ENCODE measurements at regions not wholly inside any gene's neighbourhood (a gene's known extent, or its start where the extent isn't known, plus 50 kb on each side); places are given as distances from the start of the nearest gene placed in this dataset.
"Not testable (repeated sequence)": the region's sequence is repeated elsewhere in the genome, so short reads cannot be mapped to it uniquely, and the experiment has no call there.

DNA sequence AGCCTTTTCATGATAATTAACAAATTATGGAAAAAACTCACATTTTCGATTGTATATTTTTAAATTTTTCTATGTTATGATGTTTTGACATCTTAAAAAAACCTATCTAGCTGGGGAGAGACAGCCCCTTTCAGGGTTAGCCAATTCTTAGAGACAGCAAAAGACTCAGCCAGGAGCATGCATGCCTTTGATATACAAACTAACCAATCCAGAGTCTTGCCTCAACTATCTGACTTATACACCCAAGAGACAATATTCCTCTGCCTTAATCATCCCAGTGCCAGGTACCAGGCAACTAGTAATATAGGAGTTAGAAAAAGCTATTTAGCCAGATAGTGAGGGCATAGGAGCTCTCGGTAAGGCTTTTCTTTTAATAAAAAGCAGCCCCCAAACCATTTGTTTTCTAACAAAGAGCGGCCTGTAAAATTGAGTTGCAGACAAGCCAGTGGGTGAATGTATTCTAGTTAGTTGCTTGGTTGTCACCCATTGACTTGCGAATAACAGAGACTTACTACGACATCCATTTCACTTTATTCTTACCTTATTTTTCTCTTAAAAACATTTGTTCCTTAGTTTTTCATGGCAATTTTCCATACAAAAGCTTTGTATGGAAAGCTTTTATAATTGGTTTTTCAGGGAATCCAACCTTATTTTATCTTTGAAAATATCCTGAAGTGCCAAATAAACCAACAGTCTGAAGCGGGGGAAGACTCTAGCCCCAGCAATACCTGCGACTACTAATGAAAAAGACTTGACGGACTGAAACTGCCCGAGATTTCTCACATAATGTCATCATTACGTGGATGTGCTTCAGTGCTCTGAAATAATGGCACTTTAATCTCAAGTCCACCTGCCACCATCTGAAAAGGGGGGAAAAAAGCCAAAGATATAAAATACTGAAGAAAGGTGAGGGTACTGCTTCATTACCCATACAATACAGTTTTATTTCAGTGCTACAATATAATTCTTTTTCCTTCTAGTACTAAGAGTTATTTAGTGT is 64.6 kb upstream of the ATP2C1 start:
- ATAC-seq (no peak), DNase-seq (no peak)
- H3K4me1 ChIP-seq: no peaks in the 10 kb centered on the region
- H3K36me3 ChIP-seq (ENCODE audit: insufficient read depth in 1 of 2, low read depth in 1 of 2): no peaks in the 10 kb centered on the region
- no peak overlapping the region for H3K27ac ChIP-seq
- intact Hi-C loops (cut with DNase I): no loop called here
- no peaks in the 10 kb centered on the region for H3K27me3 ChIP-seq (ENCODE audit: insufficient read depth in 3 of 3, low read length in 2 of 3)
- WGBS, 3 donors: 89 to 90% (median 90%) methylated on average over 10 of the region's 10 CpGs
- TF ChIP-seq, protein P1, sequence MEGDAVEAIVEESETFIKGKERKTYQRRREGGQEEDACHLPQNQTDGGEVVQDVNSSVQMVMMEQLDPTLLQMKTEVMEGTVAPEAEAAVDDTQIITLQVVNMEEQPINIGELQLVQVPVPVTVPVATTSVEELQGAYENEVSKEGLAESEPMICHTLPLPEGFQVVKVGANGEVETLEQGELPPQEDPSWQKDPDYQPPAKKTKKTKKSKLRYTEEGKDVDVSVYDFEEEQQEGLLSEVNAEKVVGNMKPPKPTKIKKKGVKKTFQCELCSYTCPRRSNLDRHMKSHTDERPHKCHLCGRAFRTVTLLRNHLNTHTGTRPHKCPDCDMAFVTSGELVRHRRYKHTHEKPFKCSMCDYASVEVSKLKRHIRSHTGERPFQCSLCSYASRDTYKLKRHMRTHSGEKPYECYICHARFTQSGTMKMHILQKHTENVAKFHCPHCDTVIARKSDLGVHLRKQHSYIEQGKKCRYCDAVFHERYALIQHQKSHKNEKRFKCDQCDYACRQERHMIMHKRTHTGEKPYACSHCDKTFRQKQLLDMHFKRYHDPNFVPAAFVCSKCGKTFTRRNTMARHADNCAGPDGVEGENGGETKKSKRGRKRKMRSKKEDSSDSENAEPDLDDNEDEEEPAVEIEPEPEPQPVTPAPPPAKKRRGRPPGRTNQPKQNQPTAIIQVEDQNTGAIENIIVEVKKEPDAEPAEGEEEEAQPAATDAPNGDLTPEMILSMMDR (IDR thresholded peaks at IDR 0.05): no peak
- no peak overlapping the region for H3K4me3 ChIP-seq
- no peaks in the 10 kb centered on the region for H3K9me3 ChIP-seq

DNA sequence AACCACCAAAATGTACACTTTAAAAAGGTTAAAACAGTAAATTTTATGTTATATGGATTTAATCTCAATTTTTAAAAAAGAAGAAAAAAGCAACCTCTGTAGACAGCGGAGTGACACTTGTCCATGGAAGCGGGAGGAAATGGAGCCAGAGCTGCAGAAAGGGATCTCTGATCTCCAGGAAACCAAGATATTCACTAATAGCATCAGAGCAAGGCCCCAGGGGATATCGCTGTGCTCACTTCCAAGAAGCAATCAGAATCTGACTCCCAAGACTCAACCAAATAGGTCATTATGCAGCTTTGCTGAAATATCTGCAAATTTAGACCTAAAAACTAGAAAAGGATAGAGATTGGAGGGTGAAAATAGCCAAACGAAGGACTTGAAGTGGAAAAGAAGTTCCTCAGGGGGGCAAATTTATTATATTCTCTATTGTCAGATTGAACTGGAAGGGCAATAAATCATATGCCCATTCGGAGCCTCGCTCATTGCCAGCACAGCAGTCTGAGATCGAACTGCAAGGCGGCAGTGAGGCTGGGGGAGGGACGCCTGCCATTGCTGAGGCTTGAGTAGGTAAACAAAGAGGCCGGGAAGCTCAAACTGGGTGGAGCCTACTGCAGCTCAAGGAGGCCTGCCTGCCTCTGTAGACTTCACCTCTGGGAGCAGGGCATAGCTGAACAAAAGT is 62.0 kb upstream of the ATP2C1 start:
- peaks cover 20% of the 10 kb centered on the region for H3K4me1 ChIP-seq
- no peaks in the 10 kb centered on the region for H3K9me3 ChIP-seq
- DNase-seq (no peak), ATAC-seq (no peak)
- intact Hi-C loops (cut with DNase I): no loop called here
- H3K4me3 ChIP-seq: no peak overlapping the region
- 66 to 71% (median 69%) methylated on average over 10 of the region's 10 CpGs for WGBS, 3 donors
- H3K27ac ChIP-seq: no peak overlapping the region
- no peaks in the 10 kb centered on the region for H3K36me3 ChIP-seq (ENCODE audit: insufficient read depth in 1 of 2, low read depth in 1 of 2)
- no peaks in the 10 kb centered on the region for H3K27me3 ChIP-seq (ENCODE audit: insufficient read depth in 3 of 3, low read length in 2 of 3)
- TF ChIP-seq, protein P1 (IDR thresholded peaks at IDR 0.05): no peak

DNA sequence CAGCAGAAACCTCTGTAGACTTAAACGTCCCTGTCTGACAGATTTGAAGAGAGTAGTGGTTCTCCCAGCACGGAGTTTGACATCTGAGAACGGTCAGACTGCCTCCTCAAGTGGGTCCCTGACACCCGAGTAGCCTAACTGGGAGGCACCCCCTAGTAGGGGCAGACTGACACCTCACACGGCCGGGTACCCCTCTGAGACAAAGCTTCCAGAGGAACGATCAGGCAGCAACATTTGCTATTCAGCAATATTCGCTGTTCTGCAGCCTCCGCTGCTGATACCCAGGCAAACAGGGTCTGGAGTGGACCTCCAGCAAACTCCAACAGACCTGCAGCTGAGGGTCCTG is 61.5 kb upstream of the ATP2C1 start:
- H3K4me1 ChIP-seq: peaks cover 20% of the 10 kb centered on the region
- 48 to 56% (median 55%) methylated on average over 4 to 7 of the region's 9 CpGs for WGBS, 3 donors
- H3K36me3 ChIP-seq (ENCODE audit: insufficient read depth in 1 of 2, low read depth in 1 of 2); H3K27me3 ChIP-seq (ENCODE audit: insufficient read depth in 3 of 3, low read length in 2 of 3); DNase-seq; H3K27ac ChIP-seq; intact Hi-C loops (cut with DNase I); H3K9me3 ChIP-seq; H3K4me3 ChIP-seq; ATAC-seq: not testable (repeated sequence)

DNA sequence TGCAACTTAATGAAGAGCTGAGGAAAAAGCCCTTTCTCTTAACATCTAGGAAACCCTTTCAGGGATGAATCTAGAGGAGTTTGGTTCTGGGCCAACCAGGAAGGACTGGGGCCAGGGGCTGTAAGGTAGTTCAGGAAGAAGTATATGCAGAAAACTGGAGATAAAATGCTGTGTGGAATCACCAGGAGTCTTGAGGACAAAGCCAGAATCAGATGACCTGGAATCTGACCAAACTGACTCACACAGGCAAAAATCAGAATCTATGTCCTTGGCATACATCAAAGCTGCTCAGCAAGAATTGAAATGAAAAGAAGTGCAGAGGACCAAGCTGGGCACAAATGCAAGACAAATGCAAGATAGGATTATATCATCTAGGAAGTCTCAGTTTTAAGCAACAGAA is 59.4 kb upstream of the ATP2C1 start:
- Histone ChIP-seq H3K27me3 (ENCODE audit: insufficient read depth in 3 of 3, low read length in 2 of 3) (no peaks in the 10 kb centered on the region), H3K9me3 (no peaks in the 10 kb centered on the region), H3K4me3 (no peak overlapping the region), H3K4me1 (peaks cover 27% of the 10 kb centered on the region), H3K27ac (peak overlapping the region; percentile 64), H3K36me3 (ENCODE audit: insufficient read depth in 1 of 2, low read depth in 1 of 2) (no peaks in the 10 kb centered on the region)
- intact Hi-C loops (cut with DNase I): no loop called here
- no peak for DNase-seq
- peak in 3 of 4 donors; percentile 38 to 79 (median 58) for ATAC-seq
- TF ChIP-seq, protein P1 (IDR thresholded peaks at IDR 0.05): no peak

GRCh38 chr3:130835483-130835882 is 58.4 kb upstream of the ATP2C1 start:
- WGBS, 3 donors: 37 to 49% (median 38%) methylated on average over 4 of the region's 4 CpGs
- H3K9me3 ChIP-seq: no peaks in the 10 kb centered on the region
- no peak overlapping the region for H3K4me3 ChIP-seq
- peaks cover 37% of the 10 kb centered on the region for H3K4me1 ChIP-seq
- H3K27ac ChIP-seq: peak overlapping the region; percentile 64
- no peak for DNase-seq
- no peaks in the 10 kb centered on the region for H3K36me3 ChIP-seq (ENCODE audit: insufficient read depth in 1 of 2, low read depth in 1 of 2)
- peak; percentile 83 to 91 (median 86) for ATAC-seq
- no peaks in the 10 kb centered on the region for H3K27me3 ChIP-seq (ENCODE audit: insufficient read depth in 3 of 3, low read length in 2 of 3)
- TF ChIP-seq, protein P1 (IDR thresholded peaks at IDR 0.05): no peak
- intact Hi-C loops (cut with DNase I): no loop called here

All from psoas muscle (tissue), 7 donors.